H9 (cell line): ENCODE measurements at regions not wholly inside any gene's neighbourhood (a gene's known extent, or its start where the extent isn't known, plus 50 kb on each side); places are given as distances from the start of the nearest gene placed in this dataset.

Source experiments
- DNase-seq: peaks from one replicate; pipeline ENCODE4 v3.0.0-alpha.2; 2017
- H2AFZ ChIP-seq: one replicate; pipeline ENCODE4 v1.6.1; 2013; ENCODE audit warnings: mild to moderate bottlenecking, low read length, control low read depth, moderate library complexity
- H2AK5ac ChIP-seq: 2 replicates; pipeline ENCODE4 v1.6.1; 2013; ENCODE audit warnings: low read length, control low read depth, mixed read lengths; ENCODE audit not compliant: insufficient read length
- H2BK120ac ChIP-seq: one replicate; pipeline ENCODE4 v1.6.1; 2013; ENCODE audit warnings: low read depth, mild to moderate bottlenecking, low read length, control low read depth, inconsistent platforms; ENCODE audit not compliant: poor library complexity, severe bottlenecking
- H2BK12ac ChIP-seq: 2 replicates; pipeline ENCODE4 v1.6.1; 2013; ENCODE audit warnings: low read length, control low read depth, mixed read lengths, low read depth; ENCODE audit not compliant: insufficient read length
- H2BK15ac ChIP-seq: 2 replicates; pipeline ENCODE4 v1.6.1; 2013; ENCODE audit warnings: low read depth, low read length, control low read depth
- H2BK20ac ChIP-seq: one replicate; pipeline ENCODE4 v1.6.1; 2013; ENCODE audit warnings: low read depth, mild to moderate bottlenecking, low read length, control low read depth, inconsistent platforms; ENCODE audit not compliant: poor library complexity, severe bottlenecking
- H2BK5ac ChIP-seq: 2 replicates; pipeline ENCODE4 v1.6.1; 2013; ENCODE audit warnings: low read length, control low read depth, mixed read lengths; ENCODE audit not compliant: insufficient read length
- H3K14ac ChIP-seq: 2 replicates; pipeline ENCODE4 v1.6.1; 2013; ENCODE audit warnings: low read length, control low read depth; ENCODE audit not compliant: insufficient read depth
- H3K18ac ChIP-seq: 2 replicates; pipeline ENCODE4 v1.6.1; 2013; ENCODE audit warnings: low read depth, mild to moderate bottlenecking, mixed read lengths, low read length, control low read depth; ENCODE audit not compliant: insufficient read length
- H3K23ac ChIP-seq: 2 replicates; pipeline ENCODE4 v1.6.1; 2013; ENCODE audit warnings: low read length, control low read depth, mixed read lengths, low read depth; ENCODE audit not compliant: insufficient read length
- H3K23me2 ChIP-seq: 2 replicates; pipeline ENCODE4 v1.6.1; 2013; ENCODE audit warnings: low read depth, mild to moderate bottlenecking, mixed read lengths, low read length, control low read depth; ENCODE audit not compliant: insufficient read length, poor library complexity, severe bottlenecking
- H3K27ac ChIP-seq: 2 replicates; pipeline ENCODE4 v1.5.1; 2013; ENCODE audit warnings: low read length, control low read depth, mixed read lengths, low read depth; ENCODE audit not compliant: insufficient read length
- H3K27me3 ChIP-seq: 2 replicates; pipeline ENCODE4 v1.6.1; 2013; ENCODE audit warnings: low read length, control low read depth, inconsistent platforms; ENCODE audit not compliant: insufficient read depth
- H3K4ac ChIP-seq: 2 replicates; pipeline ENCODE4 v1.6.1; 2013; ENCODE audit warnings: low read depth, mild to moderate bottlenecking, control low read depth, inconsistent platforms, low read length, moderate library complexity
- H3K4me1 ChIP-seq: 2 replicates; pipeline ENCODE4 v1.6.1; 2013; ENCODE audit warnings: low read length, control low read depth, inconsistent platforms; ENCODE audit not compliant: insufficient read depth
- H3K4me2 ChIP-seq: 2 replicates; pipeline ENCODE4 v1.6.1; 2013; ENCODE audit warnings: low read length, control low read depth, mixed read lengths; ENCODE audit not compliant: insufficient read length, insufficient read depth
- H3K56ac ChIP-seq: 2 replicates; pipeline ENCODE4 v1.6.1; 2013; ENCODE audit warnings: low read depth, mild to moderate bottlenecking, mixed read lengths, low read length, control low read depth; ENCODE audit not compliant: insufficient read length
- H3K79me1 ChIP-seq: 2 replicates; pipeline ENCODE4 v1.6.1; 2013; ENCODE audit warnings: low read depth, mild to moderate bottlenecking, moderate library complexity, low read length, control low read depth, inconsistent platforms; ENCODE audit not compliant: insufficient read depth, poor library complexity, severe bottlenecking
- H3K79me2 ChIP-seq: 2 replicates; pipeline ENCODE4 v1.6.1; 2013; ENCODE audit warnings: low read length, control low read depth, inconsistent platforms; ENCODE audit not compliant: insufficient read depth
- H3K9ac ChIP-seq: 2 replicates; pipeline ENCODE4 v1.6.1; 2013; ENCODE audit warnings: low read length, control low read depth, mixed read lengths; ENCODE audit not compliant: insufficient read length; ENCODE audit errors: extremely low read depth
- H3K9me3 ChIP-seq: one replicate; pipeline ENCODE4 v1.6.1; 2013; ENCODE audit warnings: low read depth, low read length, inconsistent platforms; ENCODE audit not compliant: control insufficient read depth
- H3T11ph ChIP-seq: one replicate; pipeline ENCODE4 v1.6.1; 2013; ENCODE audit warnings: mild to moderate bottlenecking, low read length, control low read depth, inconsistent platforms
- H4K20me1 ChIP-seq: one replicate; pipeline ENCODE4 v1.6.1; 2013; ENCODE audit not compliant: control insufficient read depth, insufficient read length, insufficient read depth
- H4K5ac ChIP-seq: 2 replicates; pipeline ENCODE4 v1.6.1; 2013; ENCODE audit warnings: low read depth, mild to moderate bottlenecking, mixed read lengths, low read length, control low read depth; ENCODE audit not compliant: insufficient read length
- H4K8ac ChIP-seq: replicated peaks from 2 replicates; pipeline ENCODE4 v1.6.1; 2013; ENCODE audit warnings: low read length, control low read depth, mixed read lengths, low read depth; ENCODE audit not compliant: insufficient read length
- H4K91ac ChIP-seq: 2 replicates; pipeline ENCODE4 v1.6.1; 2013; ENCODE audit warnings: low read depth, mild to moderate bottlenecking, moderate library complexity, mixed read lengths, low read length, control low read depth; ENCODE audit not compliant: insufficient read length
- H3K27ac Mint-ChIP-seq, 3 experiments: 2 replicates in 2 of 3; 3 replicates in 1 of 3; pipeline ENCODE4 v1.8.0; 2020 to 2021; ENCODE audit warnings: mixed read lengths in 3 of 3, mild to moderate bottlenecking in 1 of 3, moderate library complexity in 1 of 3
- H3K27me3 Mint-ChIP-seq: 2 replicates; pipeline ENCODE4 v1.8.0; 2021; ENCODE audit warnings: low read depth, mild to moderate bottlenecking, moderate library complexity, mixed read lengths
- H3K36me3 Mint-ChIP-seq, 3 experiments: 2 replicates in 2 of 3; 3 replicates in 1 of 3; pipeline ENCODE4 v1.8.0; 2020 to 2021; ENCODE audit warnings: low read depth in 3 of 3, mixed read lengths in 3 of 3; ENCODE audit not compliant: insufficient read depth in 1 of 3
- H3K4me1 Mint-ChIP-seq, 2 experiments: 2 replicates each; pipeline ENCODE4 v1.8.0; 2020; ENCODE audit warnings: mixed read lengths in 2 of 2
- H3K4me3 Mint-ChIP-seq, 2 experiments: 2 replicates in 1 of 2; 3 replicates in 1 of 2; pipeline ENCODE4 v1.8.0; 2020 to 2021; ENCODE audit warnings: mild to moderate bottlenecking in 2 of 2, mixed read lengths in 2 of 2, moderate library complexity in 1 of 2
- H3K9me3 Mint-ChIP-seq, 2 experiments: 2 replicates in 1 of 2; 3 replicates in 1 of 2; pipeline ENCODE4 v1.8.0; 2020; ENCODE audit warnings: mild to moderate bottlenecking in 2 of 2, mixed read lengths in 2 of 2, moderate library complexity in 1 of 2
- CTCF ChIP-seq: fragments of 200-600 bp; sonication (generic); conservative IDR thresholded peaks from 3 replicates; pipeline ENCODE4 v1.8.0; 2021; ENCODE audit warnings: antibody characterized with exemption, mild to moderate bottlenecking
- WGBS: extraction: QIAGEN DNeasy Blood & Tissue Kit; methylation state at CpG from one replicate; pipeline ENCODE4 v1.1.7; 2013; ENCODE audit warnings: missing lambda C conversion rate, low lambda C conversion rate, mixed read lengths; ENCODE audit not compliant: insufficient read length; ENCODE audit errors: extremely low coverage; 5-methylcytosine and 5-hydroxymethylcytosine counted together

GRCh38 chr22:49070501-49070900, 757.2 kb downstream of the BRD1 start:
- Histone ChIP-seq H3K79me2 (no peaks in the 10 kb centered on the region), H3K79me1 (no peaks in the 10 kb centered on the region), H2BK15ac (no peak overlapping the region), H4K20me1 (no peaks in the 10 kb centered on the region), H3K18ac (no peak overlapping the region), H2BK12ac (no peak overlapping the region), H4K5ac (no peak overlapping the region), H2BK5ac (no peak overlapping the region), H4K8ac (no peak overlapping the region), H3K23ac (no peak overlapping the region), H3K14ac (no peak overlapping the region), H3K4me2 (no peak overlapping the region), H2BK120ac (no peak overlapping the region), H3K4ac (no peak overlapping the region), H3K23me2 (no peaks in the 10 kb centered on the region), H2AFZ (no peak overlapping the region), H3K9me3 (no peaks in the 10 kb centered on the region), H3K27ac (no peak overlapping the region), H4K91ac (no peak overlapping the region), H3K27me3 (no peaks in the 10 kb centered on the region), H3K9ac (no peak overlapping the region), H3K56ac (no peak overlapping the region), H2AK5ac (no peak overlapping the region), H3T11ph (no peak overlapping the region), H2BK20ac (no peak overlapping the region), H3K4me1 (no peaks in the 10 kb centered on the region)
- Mint-ChIP-seq H3K27me3 (peaks cover 24% of the 10 kb centered on the region), H3K27ac (no peak overlapping the region), H3K36me3 (no peaks in the 10 kb centered on the region), H3K4me1 (0 out of 4 replicates have a peak, but pooled peaks cover 0 to 5% of the 10 kb centered on the region in 2 experiments), H3K4me3 (no peak overlapping the region), H3K9me3 (no peaks in the 10 kb centered on the region)
- DNase-seq, result no peak
- no peak for TF ChIP-seq CTCF
- WGBS, result no CpG with 5 or more reads among the region's 7 CpGs
